ENCODE measurements at regions not wholly inside any gene's neighbourhood (a gene's known extent, or its start where the extent isn't known, plus 50 kb on each side); places are given as distances from the start of the nearest gene placed in this dataset.

GRCh38 chr11:128058580-128059208 lies 528.7 kb downstream of the ETS1 start:
- no peak for DNase-seq

DNA sequence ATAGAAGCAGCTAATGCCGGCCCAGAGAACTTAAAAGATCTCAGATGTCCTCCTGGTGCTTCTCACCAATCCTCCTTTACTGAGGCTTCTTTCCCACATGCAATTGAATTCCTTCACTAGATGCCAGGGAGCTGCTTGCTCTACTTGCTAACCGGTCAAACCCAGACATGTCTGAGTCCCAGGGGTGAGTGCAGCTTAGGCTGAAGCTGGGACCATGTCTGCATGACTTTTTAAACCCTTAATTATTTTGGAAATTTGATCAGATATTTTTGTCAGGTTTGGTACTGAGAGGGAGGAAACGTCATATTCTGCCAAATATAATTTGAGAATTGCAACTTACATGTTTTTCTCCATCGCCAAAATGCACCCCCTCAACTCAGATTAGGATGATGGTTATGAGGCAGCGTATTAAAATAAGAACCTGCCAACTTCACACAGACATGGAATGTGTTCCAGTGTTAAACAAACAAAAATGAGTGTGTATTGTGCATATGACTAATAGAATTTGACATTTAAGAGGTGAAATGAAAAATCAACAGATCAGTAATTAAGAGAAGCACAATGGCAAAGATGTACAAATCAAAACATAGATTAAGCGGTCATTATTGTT lies 529.5 kb downstream of the ETS1 start:
- no peak for DNase-seq

- DNase-seq = no peak
Measured at GRCh38 chr11:128055576-128056217, 531.7 kb downstream of the ETS1 start.

DNA sequence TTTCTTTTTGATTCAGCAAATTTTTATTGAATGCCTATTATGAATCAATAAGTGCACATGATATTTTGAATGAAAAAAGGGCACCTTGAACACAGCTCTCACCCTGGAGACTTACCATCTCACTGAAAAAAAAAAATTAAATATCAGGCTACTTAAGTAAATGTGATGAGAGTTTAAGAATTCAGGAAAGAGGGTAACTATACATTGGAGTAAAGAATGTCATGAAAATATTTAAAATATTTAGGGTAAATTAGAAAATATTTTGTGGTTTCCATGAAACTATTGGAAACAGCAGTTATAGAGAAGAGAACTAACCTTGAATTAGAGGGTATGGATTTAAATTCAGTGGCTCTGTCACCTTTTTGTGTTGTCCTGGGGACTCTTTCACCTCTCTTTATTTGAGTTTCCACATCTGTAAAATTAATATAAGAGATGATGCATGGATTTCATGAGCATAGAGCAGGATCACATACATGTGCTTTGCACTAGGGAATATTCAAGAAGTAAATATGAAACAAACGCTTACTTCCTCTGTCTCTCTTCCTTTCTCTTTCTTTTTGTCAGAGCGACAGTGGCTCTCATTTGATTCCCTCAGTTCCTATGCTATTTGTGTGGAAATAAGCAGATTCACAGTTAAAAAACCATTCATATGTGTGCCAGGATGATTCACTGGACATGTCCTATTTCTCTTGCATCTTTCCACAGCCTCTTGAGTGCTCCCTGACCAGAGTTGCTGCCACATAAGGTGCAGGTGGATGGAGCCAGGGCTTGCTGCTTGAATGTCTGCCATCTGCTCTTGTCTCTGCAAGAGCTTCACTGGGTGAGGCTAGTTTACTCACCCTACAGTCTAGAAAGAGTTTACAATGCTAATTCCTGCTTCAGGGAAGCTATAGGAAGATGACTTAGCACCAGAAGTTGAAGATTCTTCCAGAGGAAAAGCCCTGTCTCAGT lies 533.1 kb downstream of the ETS1 start:
- no peak for DNase-seq

DNA sequence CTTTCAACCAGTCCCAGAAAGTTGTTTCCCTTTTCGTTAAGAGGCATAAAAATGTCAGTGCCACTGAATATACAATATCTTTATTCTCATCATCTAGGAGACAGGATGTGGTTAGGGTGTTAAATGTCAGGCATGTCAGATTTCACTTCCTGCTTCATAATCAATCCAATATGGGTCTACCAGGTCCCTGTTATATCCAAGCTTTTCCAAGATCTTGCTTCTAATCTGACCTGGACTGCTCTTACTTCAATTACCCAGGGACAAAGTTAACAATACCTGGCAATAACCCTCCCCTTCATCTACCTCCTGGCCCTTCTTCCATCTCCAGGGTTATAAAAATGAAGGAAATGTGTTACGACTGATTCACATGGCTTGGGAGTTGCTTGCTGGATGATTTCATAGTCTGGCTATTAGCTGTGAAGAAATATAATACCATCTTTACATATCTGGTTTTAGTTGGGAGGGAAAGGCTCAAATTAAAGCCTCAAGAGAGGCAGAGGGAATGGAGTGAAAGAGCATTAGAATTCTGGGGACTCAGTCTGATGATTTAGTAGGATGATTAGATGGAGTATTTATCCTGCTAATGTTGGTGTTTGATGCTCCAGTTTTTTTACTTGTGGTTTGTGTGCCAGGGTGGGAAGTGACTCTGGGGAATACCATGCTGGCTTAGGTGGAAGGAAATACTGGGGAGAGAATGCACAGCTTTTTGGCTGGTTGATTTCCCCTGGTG lies 534.3 kb downstream of the ETS1 start:
- peak; percentile 54 for DNase-seq

DNA sequence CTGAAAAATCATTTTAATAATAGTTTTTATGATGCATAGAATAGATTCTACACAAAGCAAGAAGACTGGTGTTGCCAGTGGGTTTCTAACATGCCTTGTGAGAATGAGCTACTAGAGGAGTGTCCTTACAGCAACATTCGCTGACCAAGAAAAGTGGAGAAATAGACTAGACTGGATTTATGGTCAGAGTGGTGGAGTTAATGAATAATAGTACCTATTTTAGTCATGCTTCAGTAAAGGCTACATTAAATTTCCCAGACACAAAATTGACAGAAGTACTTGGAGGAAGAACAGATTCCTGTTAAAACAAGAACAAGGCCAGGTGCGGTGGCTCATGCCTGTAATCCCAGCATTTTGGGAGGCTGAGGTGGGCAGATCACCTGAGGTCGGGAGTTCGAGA lies 539.2 kb downstream of the ETS1 start:
- DNase-seq = no peak

DNA sequence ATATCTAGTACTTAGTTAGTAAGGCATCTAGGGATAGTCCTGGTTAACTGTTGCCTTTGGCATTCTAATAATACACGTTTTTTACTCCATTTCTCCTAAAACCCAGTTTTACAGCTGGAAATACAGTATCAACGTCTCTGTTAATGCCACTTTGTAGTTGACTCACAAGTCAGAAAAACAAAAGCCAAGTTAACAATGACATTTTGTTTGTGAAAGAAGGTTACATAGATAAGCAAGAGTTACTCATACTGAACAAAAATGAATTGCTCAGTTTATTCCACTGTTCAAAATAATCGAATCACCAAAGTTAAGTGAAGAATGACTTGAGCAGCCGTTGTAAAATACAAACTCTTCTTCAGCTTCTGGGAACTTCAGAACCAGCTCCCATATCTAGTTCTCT lies 540.3 kb downstream of the ETS1 start:
- DNase-seq = no peak

GRCh38 chr11:128046213-128046612 lies 541.1 kb downstream of the ETS1 start:
- DNase-seq = no peak

DNA sequence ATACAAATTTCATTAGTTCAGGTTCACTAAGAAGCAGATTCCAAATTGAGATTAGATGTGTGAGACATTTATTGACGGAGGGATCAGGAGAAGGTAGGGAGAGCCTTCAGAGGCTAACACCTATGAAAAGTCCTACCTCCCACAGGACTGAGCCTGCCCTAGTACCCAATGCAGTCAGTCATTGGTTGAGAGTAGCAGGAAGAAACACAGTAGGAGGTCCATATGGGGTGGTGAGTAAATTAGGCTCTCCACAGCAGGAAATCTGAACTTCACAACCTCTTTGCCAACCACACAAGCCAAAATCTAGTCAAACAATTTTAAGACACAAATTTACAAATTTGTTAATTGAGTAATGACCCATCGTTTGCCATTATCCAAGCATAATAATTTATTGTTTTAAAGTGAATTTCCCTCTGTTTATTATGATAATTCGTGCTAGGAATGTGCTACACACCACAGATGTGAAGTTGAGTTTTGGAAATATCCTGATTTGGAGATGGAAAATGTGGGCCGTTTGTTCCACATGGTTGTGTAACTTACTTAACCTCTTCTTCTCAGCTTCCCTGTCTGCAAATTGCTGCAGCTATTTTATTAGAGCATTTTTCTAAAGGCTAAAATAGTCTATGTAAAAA lies 542.1 kb downstream of the ETS1 start:
- peak; percentile 27 for DNase-seq

DNA sequence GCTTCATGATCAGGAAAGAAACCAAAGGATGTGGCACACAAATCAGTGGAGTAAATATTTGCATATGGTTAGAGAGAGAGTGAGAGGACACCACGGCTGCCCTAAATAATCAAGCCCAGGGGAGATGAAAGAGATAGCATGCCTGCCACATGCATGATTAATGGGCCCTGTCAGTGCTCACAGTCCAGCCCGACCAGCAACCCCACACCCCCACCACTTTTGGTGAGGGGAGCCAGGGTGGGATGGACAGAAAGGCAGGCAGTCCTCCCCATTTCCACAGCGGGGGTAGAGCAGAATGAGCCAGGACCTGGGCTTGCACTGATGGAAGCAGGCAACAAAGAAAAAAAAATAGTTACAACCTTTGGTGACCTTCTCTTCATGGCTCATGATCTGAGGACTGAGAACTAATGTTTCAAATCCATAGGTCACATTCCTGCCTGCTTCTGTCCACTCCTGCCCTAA lies 545.0 kb downstream of the ETS1 start:
- DNase-seq = no peak

GRCh38 chr11:128040603-128041002 lies 546.8 kb downstream of the ETS1 start:
- no peak for DNase-seq

- DNase-seq = peak; percentile 85
Measured at GRCh38 chr11:128039140-128040021, 548.0 kb downstream of the ETS1 start.

DNA sequence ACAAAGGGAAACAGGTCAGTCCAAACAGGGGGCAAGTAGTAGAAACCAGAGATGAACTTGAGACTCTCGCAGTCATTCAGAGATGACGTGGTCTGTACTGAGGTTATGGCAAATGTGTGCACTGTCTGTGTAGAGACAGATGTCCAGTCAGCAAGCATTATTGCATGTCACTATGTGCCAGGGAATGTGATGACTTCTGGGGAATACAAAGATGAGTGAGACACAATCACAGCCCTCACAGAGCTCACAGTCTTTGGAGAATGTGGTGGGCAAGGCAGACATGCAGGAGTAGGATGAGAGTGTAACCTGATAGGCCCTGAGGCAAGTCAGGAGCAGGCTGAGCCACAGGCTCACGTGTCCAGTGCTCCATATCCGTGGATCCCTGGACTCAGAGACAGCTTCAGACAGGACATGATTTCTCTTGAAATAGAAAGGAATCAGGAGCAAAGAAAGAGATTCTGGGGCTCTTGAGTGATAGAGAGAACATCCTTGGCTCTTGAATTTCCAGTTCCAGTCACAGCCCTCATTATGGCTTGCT lies 550.7 kb downstream of the ETS1 start:
- DNase-seq = no peak

DNA sequence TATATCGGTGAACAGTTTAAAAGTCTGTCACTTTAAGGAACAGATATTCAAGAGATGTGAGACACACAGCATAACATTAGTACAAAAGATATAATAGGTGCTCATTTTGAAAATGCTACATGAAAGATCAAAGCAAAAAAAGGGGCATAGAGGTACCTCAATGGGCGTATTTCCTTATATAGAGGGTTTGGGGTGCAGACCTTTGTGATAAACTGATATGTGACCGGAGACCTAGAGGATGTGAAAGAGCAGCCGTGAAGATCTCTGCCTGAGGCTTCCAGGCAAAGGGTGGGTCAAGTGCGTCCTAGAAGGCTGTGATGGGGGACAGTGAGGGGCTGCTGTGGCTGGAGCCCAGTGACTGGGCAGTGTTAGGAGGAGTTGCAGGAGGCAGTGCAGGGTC lies 551.4 kb downstream of the ETS1 start:
- DNase-seq = no peak

- peak; percentile 82 for DNase-seq
Measured at GRCh38 chr11:128031538-128032134, 555.7 kb downstream of the ETS1 start.

DNA sequence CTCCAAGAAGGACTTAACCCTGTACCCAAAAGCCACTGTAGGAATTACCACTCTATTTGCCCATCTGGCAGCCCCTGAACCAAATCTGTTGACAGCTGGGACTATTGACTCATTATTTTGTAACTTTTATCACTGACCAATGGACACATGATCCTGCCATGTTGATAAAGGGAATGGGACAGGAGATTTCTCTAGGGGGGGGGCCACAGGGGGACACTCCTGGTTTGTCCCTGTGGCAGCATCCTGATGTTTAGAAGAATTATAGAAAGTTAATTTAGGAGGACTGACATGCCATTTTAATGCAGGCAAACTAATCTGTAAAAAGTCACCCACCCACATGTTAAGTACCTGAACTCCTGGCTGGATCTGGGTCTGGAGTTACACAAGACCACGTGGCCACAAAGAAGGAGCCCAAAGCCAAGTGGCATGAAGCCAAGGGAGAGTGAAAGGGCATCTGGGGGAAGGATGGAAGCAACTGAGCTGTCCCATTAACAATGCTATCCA lies 558.1 kb downstream of the ETS1 start:
- DNase-seq = no peak

DNA sequence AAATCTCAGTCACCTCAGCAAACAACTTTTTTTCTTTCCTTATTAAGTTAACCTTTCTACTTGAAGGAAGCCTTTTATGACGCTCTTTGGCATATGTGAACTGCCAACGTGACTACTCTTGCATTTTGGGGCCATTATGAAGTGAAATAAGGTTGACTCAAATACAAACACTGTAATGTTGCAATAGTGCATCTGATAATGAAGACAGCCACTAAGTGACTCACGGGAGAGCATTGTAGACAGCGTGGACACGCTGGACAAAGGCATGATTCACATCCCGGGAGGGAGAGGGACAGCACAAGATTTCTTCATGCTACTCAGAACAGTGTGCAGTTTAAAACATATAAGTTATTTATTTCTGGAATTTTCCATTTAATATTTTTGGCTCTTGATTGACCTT lies 560.8 kb downstream of the ETS1 start:
- DNase-seq = no peak

- DNase-seq = no peak
Measured at GRCh38 chr11:128022761-128023160, 564.6 kb downstream of the ETS1 start.

DNA sequence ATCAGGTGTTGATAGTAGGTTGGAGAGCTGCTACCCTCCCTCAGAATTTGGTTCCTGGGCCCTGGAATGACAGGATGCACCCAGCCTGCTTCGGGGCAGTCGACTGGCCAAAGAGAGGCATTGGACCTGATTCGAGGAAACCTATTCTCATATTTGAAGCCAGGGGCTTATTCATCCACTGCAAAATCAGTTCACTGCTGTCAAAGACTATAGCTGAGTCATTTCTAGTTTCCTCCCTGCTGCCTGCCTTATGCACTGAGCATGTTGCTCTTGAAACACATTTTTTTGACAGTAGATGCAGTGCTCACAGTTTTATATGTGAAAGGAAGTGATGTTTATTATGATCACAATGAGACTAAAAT lies 565.4 kb downstream of the ETS1 start:
- DNase-seq = no peak

DNA sequence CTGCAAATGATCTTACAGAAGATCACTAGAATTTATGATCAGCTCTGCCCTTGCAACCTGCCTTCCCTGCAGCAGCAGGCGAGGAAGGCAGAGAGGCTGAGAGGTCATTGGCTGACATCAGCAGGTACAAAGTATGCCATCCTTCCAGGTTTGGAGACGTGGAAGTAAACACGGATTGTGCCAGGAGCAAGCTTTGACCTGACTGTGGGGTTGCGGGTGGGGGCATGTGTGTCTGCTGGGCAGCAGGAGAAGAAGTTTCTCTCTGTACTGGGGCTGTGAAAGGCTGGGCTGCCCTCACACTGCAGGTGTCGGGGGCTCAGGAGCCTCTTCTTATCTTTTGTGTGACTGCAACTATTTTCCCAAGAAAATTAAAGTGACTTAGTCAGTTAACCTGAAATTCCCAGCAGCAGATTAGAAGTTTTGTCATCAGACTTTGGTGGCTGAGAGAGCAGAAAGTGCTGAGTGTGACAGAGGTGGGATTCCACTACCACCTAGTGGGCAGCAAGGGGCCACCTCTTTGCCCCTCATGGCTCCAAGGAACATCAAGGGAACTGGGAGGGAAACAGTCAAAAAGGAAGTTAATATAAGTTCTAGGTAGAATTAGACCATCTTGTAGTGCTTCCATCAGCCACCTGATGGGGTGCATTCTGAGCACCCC lies 565.9 kb downstream of the ETS1 start:
- DNase-seq = no peak
